Activated T-cell treated with anti-CD3 and anti-CD28 coated beads, Interleukin-2, amount 50 U/mL, for 24 hours (primary cell): ENCODE measurements at regions not wholly inside any gene's neighbourhood (a gene's known extent, or its start where the extent isn't known, plus 50 kb on each side); places are given as distances from the start of the nearest gene placed in this dataset.
"Not testable (repeated sequence)": the region's sequence is repeated elsewhere in the genome, so short reads cannot be mapped to it uniquely, and the experiment has no call there.

Source experiments
- DNase-seq: peaks from one replicate; pipeline ENCODE4 v3.0.0-alpha.2; 2020
- H3K27ac Mint-ChIP-seq: 2 replicates; pipeline ENCODE4 v1.8.0; 2020; ENCODE audit warnings: mild to moderate bottlenecking, mixed read lengths
- H3K27me3 Mint-ChIP-seq: 2 replicates; pipeline ENCODE4 v1.8.0; 2020; ENCODE audit warnings: mixed read lengths
- H3K36me3 Mint-ChIP-seq: 2 replicates; pipeline ENCODE4 v1.8.0; 2020; ENCODE audit warnings: low read depth, mixed read lengths
- H3K4me1 Mint-ChIP-seq: 2 replicates; pipeline ENCODE4 v1.8.0; 2020; ENCODE audit warnings: low read depth, mixed read lengths
- H3K4me3 Mint-ChIP-seq: 2 replicates; pipeline ENCODE4 v1.8.0; 2020; ENCODE audit warnings: mild to moderate bottlenecking, moderate library complexity, mixed read lengths
- H3K9me3 Mint-ChIP-seq: 2 replicates; pipeline ENCODE4 v1.8.0; 2020; ENCODE audit warnings: mixed read lengths

- no peak for DNase-seq
Measured at GRCh38 chr15:96627031-96627568, 296.6 kb downstream of the NR2F2 start.

DNA sequence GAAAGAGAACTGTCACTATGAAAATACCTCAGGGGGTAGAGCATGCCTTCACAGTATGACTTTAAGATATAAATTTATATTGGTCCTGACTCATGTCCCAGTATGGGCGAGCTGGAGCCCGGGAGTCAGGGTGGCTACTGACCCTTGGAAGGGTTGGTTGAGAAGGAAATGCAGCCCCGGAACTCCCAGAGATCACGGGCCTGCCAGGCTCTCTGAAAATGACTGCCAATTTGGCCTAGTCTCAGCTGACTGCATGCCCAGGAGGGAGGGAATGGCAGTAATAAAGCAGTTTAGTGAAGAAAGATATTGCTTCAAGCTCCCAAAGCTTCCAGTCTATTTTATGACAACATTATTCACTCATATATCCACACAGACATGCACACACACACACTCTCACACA lies 299.0 kb downstream of the NR2F2 start:
- no peaks in the 10 kb centered on the region for H3K36me3 Mint-ChIP-seq
- no peak for DNase-seq
- no peak overlapping the region for H3K27ac Mint-ChIP-seq
- H3K4me3 Mint-ChIP-seq = no peak overlapping the region
- H3K27me3 Mint-ChIP-seq = no peaks in the 10 kb centered on the region
- H3K9me3 Mint-ChIP-seq = no peaks in the 10 kb centered on the region
- H3K4me1 Mint-ChIP-seq = no peaks in the 10 kb centered on the region

More at GRCh38 chr15:96627031-96627568, 296.6 kb downstream of the NR2F2 start:
- no peak overlapping the region for H3K27ac Mint-ChIP-seq
- no peak overlapping the region for H3K4me3 Mint-ChIP-seq
- no peaks in the 10 kb centered on the region for H3K27me3 Mint-ChIP-seq
- no peaks in the 10 kb centered on the region for H3K9me3 Mint-ChIP-seq
- H3K4me1 Mint-ChIP-seq = no peaks in the 10 kb centered on the region
- H3K36me3 Mint-ChIP-seq = no peaks in the 10 kb centered on the region

DNA sequence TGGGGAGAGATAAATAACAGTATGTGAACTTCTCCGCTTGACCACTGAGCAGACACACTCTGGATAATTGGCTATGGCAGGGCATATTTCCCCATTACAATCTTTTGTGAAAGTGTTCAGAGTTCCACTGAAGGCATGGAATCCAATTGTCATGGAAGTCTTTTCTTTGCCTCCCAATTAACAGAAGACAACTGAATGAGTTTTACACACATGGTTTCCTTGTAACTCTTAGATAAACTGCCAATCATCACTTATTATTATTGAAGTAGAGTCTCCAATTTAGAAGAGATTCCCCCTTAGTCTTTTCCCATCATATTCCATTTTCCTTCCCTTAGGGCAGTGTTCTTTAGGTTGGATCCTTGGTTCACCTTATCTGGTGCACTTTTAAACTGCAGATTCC lies 308.3 kb downstream of the NR2F2 start:
- H3K9me3 Mint-ChIP-seq = peaks cover 3% of the 10 kb centered on the region
- no peaks in the 10 kb centered on the region for H3K36me3 Mint-ChIP-seq
- DNase-seq = no peak
- no peaks in the 10 kb centered on the region for H3K27me3 Mint-ChIP-seq
- H3K4me3 Mint-ChIP-seq = no peak overlapping the region
- H3K4me1 Mint-ChIP-seq = no peaks in the 10 kb centered on the region
- H3K27ac Mint-ChIP-seq = no peak overlapping the region

GRCh38 chr15:96645796-96646195 lies 315.3 kb downstream of the NR2F2 start:
- Mint-ChIP-seq H3K27me3 (no peaks in the 10 kb centered on the region), H3K9me3 (peaks cover 7% of the 10 kb centered on the region), H3K4me1 (no peaks in the 10 kb centered on the region), H3K4me3 (no peak overlapping the region), H3K36me3 (no peaks in the 10 kb centered on the region), H3K27ac (no peak overlapping the region)
- no peak for DNase-seq

DNA sequence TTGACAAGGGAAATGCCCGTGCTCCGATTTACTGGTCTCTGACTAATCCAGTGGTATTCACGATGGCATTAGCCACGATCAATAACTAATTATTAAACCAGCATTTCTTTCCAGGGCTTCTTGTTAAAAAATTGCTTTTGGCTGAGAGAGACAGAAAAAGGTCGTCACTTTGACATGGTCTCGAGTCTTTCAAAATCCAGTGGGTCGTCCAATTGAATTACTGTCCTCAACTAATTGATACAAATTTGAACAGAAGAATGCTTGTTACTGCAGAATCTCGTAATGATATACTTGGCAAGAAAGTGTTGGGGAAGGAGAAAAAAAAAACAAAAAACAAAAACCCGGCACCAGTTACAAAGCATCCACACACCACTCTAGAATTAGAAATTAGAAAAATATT lies 318.4 kb downstream of the NR2F2 start:
- no peaks in the 10 kb centered on the region for H3K27me3 Mint-ChIP-seq

GRCh38 chr15:96657096-96657495 lies 326.6 kb downstream of the NR2F2 start:
- H3K4me3 Mint-ChIP-seq = no peak overlapping the region
- H3K27ac Mint-ChIP-seq = no peak overlapping the region
- H3K36me3 Mint-ChIP-seq = no peaks in the 10 kb centered on the region
- DNase-seq = no peak
- H3K27me3 Mint-ChIP-seq = no peaks in the 10 kb centered on the region
- peaks cover 2% of the 10 kb centered on the region for H3K9me3 Mint-ChIP-seq
- no peaks in the 10 kb centered on the region for H3K4me1 Mint-ChIP-seq

More for the DNA sequence above, 318.4 kb downstream of the NR2F2 start:
- Mint-ChIP-seq H3K27ac (no peak overlapping the region), H3K4me1 (no peaks in the 10 kb centered on the region), H3K9me3 (peaks cover 3% of the 10 kb centered on the region), H3K36me3 (no peaks in the 10 kb centered on the region), H3K4me3 (no peak overlapping the region)
- no peak for DNase-seq

DNA sequence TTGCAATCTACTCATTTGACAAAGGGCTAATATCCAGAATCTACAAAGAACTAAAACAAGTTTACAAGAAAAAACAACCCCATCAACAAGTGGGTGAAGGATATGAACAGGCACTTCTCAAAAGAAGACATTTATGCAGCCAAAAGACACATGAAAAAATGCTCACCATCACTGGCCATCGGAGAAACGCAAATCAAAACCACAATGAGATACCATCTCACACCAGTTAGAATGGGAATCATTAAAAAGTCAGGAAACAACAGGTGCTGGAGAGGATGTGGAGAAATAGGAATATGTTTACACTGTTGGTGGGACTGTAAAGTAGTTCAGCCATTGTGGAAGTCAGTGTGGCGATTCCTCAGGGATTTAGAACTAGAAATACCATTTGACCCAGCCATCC lies 336.5 kb downstream of the NR2F2 start:
- not testable (repeated sequence) for DNase-seq, H3K27me3 Mint-ChIP-seq, H3K36me3 Mint-ChIP-seq, H3K4me1 Mint-ChIP-seq, H3K4me3 Mint-ChIP-seq, H3K27ac Mint-ChIP-seq
- H3K9me3 Mint-ChIP-seq = peaks cover 13% of the 10 kb centered on the region

DNA sequence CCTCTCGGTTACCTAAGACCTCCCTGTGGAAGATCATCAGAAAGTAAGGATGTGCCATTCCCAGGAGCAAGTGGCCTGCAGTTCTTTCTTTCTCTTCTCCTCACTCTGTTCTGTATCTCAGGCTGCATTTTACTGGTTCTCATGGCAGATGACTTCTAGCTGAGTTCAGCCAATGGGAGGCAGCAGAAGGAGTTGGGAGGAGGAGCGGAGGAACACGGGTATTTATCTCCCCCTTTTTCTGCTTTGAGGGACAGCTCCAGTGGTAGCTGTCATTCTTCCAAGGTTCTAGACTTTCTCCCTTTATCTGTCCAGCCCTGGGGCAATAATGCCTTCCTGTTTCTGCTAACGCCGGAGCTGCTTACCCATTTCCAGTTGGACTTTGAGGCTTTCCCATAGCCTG lies 339.9 kb downstream of the NR2F2 start:
- Mint-ChIP-seq H3K27ac (no peak overlapping the region), H3K4me1 (no peaks in the 10 kb centered on the region), H3K9me3 (peaks cover 3% of the 10 kb centered on the region), H3K4me3 (no peak overlapping the region), H3K27me3 (no peaks in the 10 kb centered on the region), H3K36me3 (no peaks in the 10 kb centered on the region)
- no peak for DNase-seq

DNA sequence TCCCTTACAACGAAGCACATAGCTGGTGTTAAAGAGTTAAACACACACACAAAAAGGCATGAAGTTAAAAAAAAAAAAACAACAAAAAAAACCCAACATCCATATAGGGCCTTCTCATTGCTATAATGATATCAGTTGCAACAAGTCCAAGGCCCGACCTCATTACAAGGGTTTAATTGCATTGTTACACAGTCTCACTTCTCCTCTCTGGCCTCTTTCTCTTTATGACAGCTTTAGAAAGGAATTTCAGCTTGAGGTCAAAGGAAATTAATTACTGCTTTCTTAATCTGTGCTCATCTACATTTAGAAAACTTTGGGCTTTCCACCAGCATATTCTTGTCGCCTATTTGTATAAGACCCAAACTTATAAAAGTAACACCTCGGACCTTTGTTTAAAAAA lies 342.1 kb downstream of the NR2F2 start:
- Mint-ChIP-seq H3K27me3 (no peaks in the 10 kb centered on the region), H3K9me3 (no peaks in the 10 kb centered on the region), H3K27ac (no peak overlapping the region), H3K4me1 (no peaks in the 10 kb centered on the region), H3K4me3 (no peak overlapping the region), H3K36me3 (no peaks in the 10 kb centered on the region)
- no peak for DNase-seq

- DNase-seq = no peak
- Mint-ChIP-seq H3K27ac (no peak overlapping the region), H3K36me3 (no peaks in the 10 kb centered on the region)
Measured at GRCh38 chr15:96678386-96678785, 347.9 kb downstream of the NR2F2 start.

DNA sequence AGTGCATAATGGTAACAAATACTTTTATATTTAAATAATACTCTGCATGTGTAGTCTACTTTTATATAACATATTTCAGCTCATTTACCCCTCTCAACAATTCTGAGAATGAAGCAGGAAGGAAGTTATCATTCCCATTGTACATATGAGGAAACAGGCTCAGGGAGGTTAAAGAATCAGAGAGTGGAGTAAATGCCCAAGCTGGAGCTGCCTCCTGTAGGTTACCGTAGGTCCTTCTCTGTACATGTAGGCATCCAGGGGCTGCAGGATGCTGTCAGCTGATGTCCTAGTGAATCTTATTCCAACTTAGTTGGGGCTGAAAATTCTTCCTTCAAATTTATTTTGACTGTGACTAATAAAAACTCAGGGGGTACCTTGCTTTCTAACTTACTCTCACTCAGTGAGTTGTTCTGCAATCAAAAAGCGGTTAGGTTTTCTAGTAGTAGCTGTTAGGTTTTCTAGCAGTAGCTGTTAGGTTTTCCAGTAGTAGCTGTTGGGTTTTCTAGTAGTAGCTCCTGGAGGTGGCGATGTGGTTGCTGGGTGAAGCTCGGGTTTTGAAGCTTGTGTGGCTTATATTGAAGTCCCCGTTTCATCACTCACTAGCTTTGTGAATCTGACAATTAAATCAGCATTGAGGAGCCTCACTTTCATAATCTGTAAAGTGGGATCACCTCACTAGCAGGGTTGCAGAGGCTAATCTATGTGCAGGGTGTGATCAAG lies 357.0 kb downstream of the NR2F2 start:
- Mint-ChIP-seq H3K9me3 (peaks cover 3% of the 10 kb centered on the region), H3K27ac (no peak overlapping the region), H3K27me3 (peaks cover 3% of the 10 kb centered on the region), H3K4me3 (no peak overlapping the region), H3K36me3 (no peaks in the 10 kb centered on the region), H3K4me1 (no peaks in the 10 kb centered on the region)
- DNase-seq = no peak

More at GRCh38 chr15:96678386-96678785, 347.9 kb downstream of the NR2F2 start:
- Mint-ChIP-seq H3K27me3 (no peaks in the 10 kb centered on the region), H3K9me3 (no peaks in the 10 kb centered on the region), H3K4me1 (no peaks in the 10 kb centered on the region), H3K4me3 (no peak overlapping the region)

DNA sequence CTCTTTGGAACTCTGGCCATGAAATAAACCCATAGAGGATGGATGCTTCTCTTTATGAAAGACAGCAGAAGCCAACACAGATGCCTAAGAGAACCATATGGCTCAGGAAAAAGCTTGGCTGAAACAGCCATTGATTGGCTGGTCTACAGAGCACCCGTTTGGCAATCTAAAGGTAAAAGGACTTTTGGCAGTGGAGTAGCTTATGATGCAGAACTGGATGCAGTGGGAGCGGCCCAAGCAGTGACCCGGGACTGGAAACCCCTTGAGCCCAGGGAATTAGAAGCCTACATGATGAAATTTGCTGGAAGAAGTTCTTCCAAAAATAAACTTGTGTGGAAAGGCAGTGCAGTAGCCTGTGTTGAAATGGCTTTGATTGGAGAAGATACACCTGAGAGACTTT lies 360.2 kb downstream of the NR2F2 start:
- peaks cover 3% of the 10 kb centered on the region for H3K9me3 Mint-ChIP-seq
- no peak overlapping the region for H3K27ac Mint-ChIP-seq
- H3K4me1 Mint-ChIP-seq = no peaks in the 10 kb centered on the region
- H3K36me3 Mint-ChIP-seq = no peaks in the 10 kb centered on the region
- H3K27me3 Mint-ChIP-seq = no peaks in the 10 kb centered on the region
- DNase-seq = no peak
- H3K4me3 Mint-ChIP-seq = no peak overlapping the region

DNA sequence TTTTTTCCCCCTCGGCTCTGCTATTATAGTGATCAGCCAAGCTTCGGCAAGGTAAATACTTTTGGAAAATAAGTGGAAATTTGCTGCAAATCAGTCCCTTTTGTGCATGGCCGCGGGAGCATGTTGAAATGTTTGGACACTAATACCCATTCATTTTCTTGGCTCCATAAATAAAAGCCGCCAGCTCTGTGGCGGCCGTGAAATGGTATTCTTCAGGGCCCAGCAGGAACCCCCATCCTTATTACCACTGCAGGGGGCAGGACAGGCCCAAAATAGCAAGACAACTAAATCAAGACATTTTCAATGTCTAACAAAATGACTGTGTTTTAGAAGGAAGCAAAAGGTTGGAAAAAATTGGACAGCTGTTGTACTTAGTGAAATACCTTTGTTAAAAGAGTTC lies 362.3 kb downstream of the NR2F2 start:
- no peak overlapping the region for H3K27ac Mint-ChIP-seq
- H3K27me3 Mint-ChIP-seq = no peaks in the 10 kb centered on the region
- no peak overlapping the region for H3K4me3 Mint-ChIP-seq
- H3K4me1 Mint-ChIP-seq = no peaks in the 10 kb centered on the region
- no peaks in the 10 kb centered on the region for H3K9me3 Mint-ChIP-seq
- H3K36me3 Mint-ChIP-seq = no peaks in the 10 kb centered on the region
- no peak for DNase-seq

DNA sequence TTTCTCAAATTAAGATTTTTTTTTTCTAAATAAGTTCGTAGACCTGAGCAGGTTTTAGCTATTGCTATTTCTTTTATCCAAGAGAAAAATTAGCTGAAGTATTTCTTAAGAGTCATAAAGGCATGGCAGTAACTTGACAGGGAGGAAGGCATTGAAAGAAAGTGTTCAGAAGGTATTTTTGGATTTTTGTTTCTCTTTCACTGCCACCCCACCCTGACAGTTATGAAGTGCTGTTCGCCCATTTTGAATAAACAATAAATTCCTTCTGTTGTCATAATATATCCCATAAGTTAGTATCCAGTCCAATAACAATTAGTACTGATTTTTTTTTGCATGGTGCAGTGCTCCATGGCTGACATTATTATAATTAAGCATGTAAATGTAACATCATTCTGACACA lies 363.0 kb downstream of the NR2F2 start:
- Mint-ChIP-seq H3K27ac (no peak overlapping the region), H3K27me3 (no peaks in the 10 kb centered on the region), H3K4me3 (no peak overlapping the region), H3K36me3 (no peaks in the 10 kb centered on the region), H3K4me1 (no peaks in the 10 kb centered on the region), H3K9me3 (no peaks in the 10 kb centered on the region)
- no peak for DNase-seq

DNA sequence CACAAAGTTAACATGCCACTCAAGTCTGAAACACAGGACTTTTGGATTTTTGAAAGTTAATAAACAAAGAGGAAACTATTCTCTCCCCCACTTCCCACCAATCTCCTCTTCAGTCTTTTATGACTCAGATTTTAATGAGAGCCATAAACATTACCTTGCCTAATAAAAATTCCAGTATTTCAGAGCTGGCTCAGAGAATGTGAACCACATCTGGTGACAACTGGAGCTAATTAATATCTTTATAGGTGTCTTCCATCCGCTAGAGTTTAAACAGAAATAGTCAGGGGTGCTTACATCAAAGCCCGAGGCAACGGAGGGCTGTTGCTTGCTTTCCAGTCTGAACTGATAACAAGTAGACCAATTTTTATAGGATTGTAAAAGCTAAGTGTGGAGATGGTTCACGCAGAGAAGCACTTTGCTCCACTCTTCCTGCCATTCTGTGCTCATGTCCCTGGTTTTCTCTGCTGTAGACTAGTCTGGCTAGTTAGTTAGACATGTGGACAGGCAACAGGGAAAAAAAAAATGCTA lies 363.6 kb downstream of the NR2F2 start:
- Mint-ChIP-seq H3K36me3 (no peaks in the 10 kb centered on the region), H3K27me3 (no peaks in the 10 kb centered on the region), H3K4me1 (no peaks in the 10 kb centered on the region), H3K9me3 (no peaks in the 10 kb centered on the region), H3K4me3 (no peak overlapping the region), H3K27ac (no peak overlapping the region)
- DNase-seq = no peak
